ENCODE measurements at regions not wholly inside any gene's neighbourhood (a gene's known extent, or its start where the extent isn't known, plus 50 kb on each side); places are given as distances from the start of the nearest gene placed in this dataset.

- no peak for DNase-seq (ENCODE audit: low read depth)
These were observed 196.4 kb downstream of the SIM1 start for GRCh38 chr6:100268326-100268725.

GRCh38 chr6:100267721-100268123 is 197.0 kb downstream of the SIM1 start:
- no peak for DNase-seq (ENCODE audit: low read depth)

GRCh38 chr6:100266494-100267401 is 198.0 kb downstream of the SIM1 start:
- no peak for DNase-seq (ENCODE audit: low read depth)

GRCh38 chr6:100262086-100262485 is 202.6 kb downstream of the SIM1 start:
- DNase-seq (ENCODE audit: low read depth), result no peak

- no peak for DNase-seq (ENCODE audit: low read depth)
These were observed 203.2 kb downstream of the SIM1 start for GRCh38 chr6:100261486-100261885.

- peak; percentile 45 for DNase-seq (ENCODE audit: low read depth)
These were observed 204.1 kb downstream of the SIM1 start for GRCh38 chr6:100260584-100260983.

- DNase-seq (ENCODE audit: low read depth), result no peak
These were observed 204.9 kb downstream of the SIM1 start for GRCh38 chr6:100259865-100260264.

- no peak for DNase-seq (ENCODE audit: low read depth)
These were observed 206.0 kb downstream of the SIM1 start for GRCh38 chr6:100258752-100259151.

- peak; percentile 78 for DNase-seq (ENCODE audit: low read depth)
These were observed 206.8 kb downstream of the SIM1 start for GRCh38 chr6:100257793-100258395.

GRCh38 chr6:100255701-100256100 is 209.0 kb downstream of the SIM1 start:
- DNase-seq (ENCODE audit: low read depth), result no peak

GRCh38 chr6:100247123-100247522 is 217.6 kb downstream of the SIM1 start:
- DNase-seq (ENCODE audit: low read depth), result no peak

GRCh38 chr6:100246206-100246605 is 218.5 kb downstream of the SIM1 start:
- DNase-seq (ENCODE audit: low read depth), result no peak

- no peak for DNase-seq (ENCODE audit: low read depth)
These were observed 223.9 kb downstream of the SIM1 start for GRCh38 chr6:100240798-100241197.

GRCh38 chr6:100237821-100238220 is 226.9 kb downstream of the SIM1 start:
- DNase-seq (ENCODE audit: low read depth), result no peak

GRCh38 chr6:100236389-100236788 is 228.3 kb downstream of the SIM1 start:
- DNase-seq (ENCODE audit: low read depth), result no peak

- DNase-seq (ENCODE audit: low read depth), result no peak
These were observed 229.1 kb downstream of the SIM1 start for GRCh38 chr6:100235631-100236030.

GRCh38 chr6:100234625-100235024 is 230.1 kb downstream of the SIM1 start:
- no peak for DNase-seq (ENCODE audit: low read depth)

- no peak for DNase-seq (ENCODE audit: low read depth)
These were observed 231.7 kb downstream of the SIM1 start for GRCh38 chr6:100232781-100233573.

GRCh38 chr6:100230953-100231316 is 233.8 kb downstream of the SIM1 start:
- peak; percentile 34 for DNase-seq (ENCODE audit: low read depth)

GRCh38 chr6:100230115-100230952 is 234.4 kb downstream of the SIM1 start:
- DNase-seq (ENCODE audit: low read depth), result no peak

- no peak for DNase-seq (ENCODE audit: low read depth)
These were observed 235.2 kb downstream of the SIM1 start for GRCh38 chr6:100229512-100229911.

Data from HT1080 (cell line).